ENCODE measurements at regions not wholly inside any gene's neighbourhood (a gene's known extent, or its start where the extent isn't known, plus 50 kb on each side); places are given as distances from the start of the nearest gene placed in this dataset.

- DNase-seq, result no peak
Measured at GRCh38 chr11:13062115-13062514, 53.0 kb downstream of the RASSF10 start.

- DNase-seq, result no peak
Measured at GRCh38 chr11:13064593-13064992, 55.5 kb downstream of the RASSF10 start.

GRCh38 chr11:13065200-13065787, 56.2 kb downstream of the RASSF10 start:
- no peak for DNase-seq

- DNase-seq, result no peak
Measured at GRCh38 chr11:13068211-13068610, 59.1 kb downstream of the RASSF10 start.

GRCh38 chr11:13073119-13073981, 64.2 kb downstream of the RASSF10 start:
- no peak for DNase-seq

GRCh38 chr11:13074714-13075464, 65.8 kb downstream of the RASSF10 start:
- no peak for DNase-seq

- DNase-seq, result no peak
Measured at GRCh38 chr11:13076961-13077360, 67.8 kb downstream of the RASSF10 start.

GRCh38 chr11:13080861-13081260, 71.7 kb downstream of the RASSF10 start:
- no peak for DNase-seq

GRCh38 chr11:13082588-13082987, 73.5 kb downstream of the RASSF10 start:
- DNase-seq, result no peak

- DNase-seq, result peak; percentile 20
Measured at GRCh38 chr11:13090228-13090708, 81.2 kb downstream of the RASSF10 start.

GRCh38 chr11:13091373-13091772, 82.3 kb downstream of the RASSF10 start:
- peak; percentile 29 for DNase-seq

GRCh38 chr11:13091804-13092203, 82.7 kb downstream of the RASSF10 start:
- no peak for DNase-seq

GRCh38 chr11:13094930-13095687, 86.0 kb downstream of the RASSF10 start:
- DNase-seq, result no peak

GRCh38 chr11:13098063-13098462, 88.9 kb downstream of the RASSF10 start:
- DNase-seq, result no peak

GRCh38 chr11:13098616-13099289, 89.6 kb downstream of the RASSF10 start:
- DNase-seq, result no peak

GRCh38 chr11:13101644-13102512, 92.8 kb downstream of the RASSF10 start:
- DNase-seq, result no peak

GRCh38 chr11:13102513-13102840, 93.4 kb downstream of the RASSF10 start:
- DNase-seq, result no peak

GRCh38 chr11:13102865-13103539, 93.9 kb downstream of the RASSF10 start:
- no peak for DNase-seq

GRCh38 chr11:13103962-13104554, 94.9 kb downstream of the RASSF10 start:
- DNase-seq, result no peak

- DNase-seq, result no peak
Measured at GRCh38 chr11:13104619-13105236, 95.6 kb downstream of the RASSF10 start.

Measured in hematopoietic multipotent progenitor cell treated with erythropoietin and hydrocortisone succinate and interleukin-3 and kit ligand, for 8 days (in vitro differentiated cells).